Stimulated activated CD8-positive, alpha-beta memory T cell treated with anti-CD3 and anti-CD28 coated beads, Interleukin-7, amount 100 ng/mL, for 48 hours (primary cell): ENCODE measurements at regions not wholly inside any gene's neighbourhood (a gene's known extent, or its start where the extent isn't known, plus 50 kb on each side); places are given as distances from the start of the nearest gene placed in this dataset.

Experiments
- DNase-seq, 2 donors: peaks; one replicate each; pipeline ENCODE4 v3.0.0-alpha.2; 2020; ENCODE audit warnings: low read depth in 1 of 2; ENCODE audit errors: extremely low read depth in 1 of 2

GRCh38 chr9:80359291-80359690 lies 787.5 kb downstream of the TLE4 start:
- no peak for DNase-seq

GRCh38 chr9:80352967-80353366 lies 781.2 kb downstream of the TLE4 start:
- DNase-seq: no peak

- no peak for DNase-seq
Measured at GRCh38 chr9:80351612-80352011, 779.8 kb downstream of the TLE4 start.

GRCh38 chr9:80326105-80326504 lies 754.3 kb downstream of the TLE4 start:
- no peak for DNase-seq

GRCh38 chr9:80320916-80321315 lies 749.2 kb downstream of the TLE4 start:
- no peak for DNase-seq

GRCh38 chr9:80320480-80320879 lies 748.7 kb downstream of the TLE4 start:
- DNase-seq: no peak

- DNase-seq: no peak
Measured at GRCh38 chr9:80305136-80305535, 733.4 kb downstream of the TLE4 start.

GRCh38 chr9:80294955-80295354 lies 723.2 kb downstream of the TLE4 start:
- DNase-seq: no peak

- no peak for DNase-seq
Measured at GRCh38 chr9:80294318-80294717, 722.6 kb downstream of the TLE4 start.

GRCh38 chr9:80292231-80292630 lies 720.5 kb downstream of the TLE4 start:
- no peak for DNase-seq

- DNase-seq: no peak
Measured at GRCh38 chr9:80285326-80285725, 713.6 kb downstream of the TLE4 start.

GRCh38 chr9:80282766-80283165 lies 711.0 kb downstream of the TLE4 start:
- DNase-seq: no peak

- no peak for DNase-seq
Measured at GRCh38 chr9:80259079-80259478, 687.3 kb downstream of the TLE4 start.

- DNase-seq: no peak
Measured at GRCh38 chr9:80251778-80252177, 680.0 kb downstream of the TLE4 start.

- no peak for DNase-seq
Measured at GRCh38 chr9:80242022-80242421, 670.3 kb downstream of the TLE4 start.

GRCh38 chr9:80235752-80236151 lies 664.0 kb downstream of the TLE4 start:
- no peak for DNase-seq

- DNase-seq: no peak
Measured at GRCh38 chr9:80233906-80234305, 662.1 kb downstream of the TLE4 start.

- DNase-seq: no peak
Measured at GRCh38 chr9:80233102-80233843, 661.5 kb downstream of the TLE4 start.

- no peak for DNase-seq
Measured at GRCh38 chr9:80231318-80232236, 659.8 kb downstream of the TLE4 start.

- no peak for DNase-seq
Measured at GRCh38 chr9:80223897-80224296, 652.1 kb downstream of the TLE4 start.

- DNase-seq: no peak
Measured at GRCh38 chr9:80222466-80223169, 650.9 kb downstream of the TLE4 start.
